ENCODE measurements at regions not wholly inside any gene's neighbourhood (a gene's known extent, or its start where the extent isn't known, plus 50 kb on each side); places are given as distances from the start of the nearest gene placed in this dataset.

- H3K4me1 ChIP-seq: no peaks in the 10 kb centered on the region
- WGBS, 5 donors: 90 to 97% (median 95%) methylated on average over 3 of the region's 3 CpGs
- no peak for TF ChIP-seq EP300 (IDR thresholded peaks at IDR 0.05)
- TF ChIP-seq POLR2A (IDR thresholded peaks at IDR 0.05): no peak
- TF ChIP-seq POLR2AphosphoS5 (IDR thresholded peaks at IDR 0.05): no peak
- TF ChIP-seq CTCF (IDR thresholded peaks at IDR 0.05): no peak
- H3K36me3 ChIP-seq: no peaks in the 10 kb centered on the region
- peaks cover 0 to 6% (median 4%) of the 10 kb centered on the region in 4 donors for H3K9me3 ChIP-seq
- H3K27ac ChIP-seq: no peak overlapping the region
- H3K4me3 ChIP-seq: no peak overlapping the region
- no peak for DNase-seq
- intact Hi-C loops (cut with DNase I; ENCODE audit: low total_unique reads): no loop called here
- H3K27me3 ChIP-seq: no peaks in the 10 kb centered on the region
Measured at GRCh38 chr2:220502539-220502938, 875.1 kb downstream of the SLC4A3 start.

GRCh38 chr2:220503431-220503830 is 876.0 kb downstream of the SLC4A3 start:
- Histone ChIP-seq H3K27ac (no peak overlapping the region), H3K36me3 (no peaks in the 10 kb centered on the region), H3K4me1 (no peaks in the 10 kb centered on the region), H3K4me3 (no peak overlapping the region), H3K9me3 (peaks cover 0 to 6% (median 4%) of the 10 kb centered on the region in 4 donors), H3K27me3 (no peaks in the 10 kb centered on the region)
- intact Hi-C loops (cut with DNase I; ENCODE audit: low total_unique reads): no loop called here
- 75 to 81% (median 76%) methylated on average over 4 of the region's 4 CpGs for WGBS, 5 donors
- no peak for DNase-seq
- TF ChIP-seq POLR2AphosphoS5 (IDR thresholded peaks at IDR 0.05) (no peak), CTCF (IDR thresholded peaks at IDR 0.05) (no peak), POLR2A (IDR thresholded peaks at IDR 0.05) (no peak), EP300 (IDR thresholded peaks at IDR 0.05) (no peak)

- intact Hi-C loops (cut with DNase I; ENCODE audit: low total_unique reads): no loop called here
Measured at GRCh38 chr2:220504938-220505503, 877.6 kb downstream of the SLC4A3 start.

GRCh38 chr2:220506466-220506865 is 879.0 kb downstream of the SLC4A3 start:
- WGBS, 5 donors: 54 to 72% (median 67%) methylated on average over 3 of the region's 3 CpGs
- Histone ChIP-seq H3K27me3 (no peaks in the 10 kb centered on the region), H3K36me3 (no peaks in the 10 kb centered on the region), H3K4me1 (no peaks in the 10 kb centered on the region), H3K4me3 (no peak overlapping the region), H3K9me3 (peaks cover 0 to 4% (median under 1%) of the 10 kb centered on the region in 4 donors), H3K27ac (no peak overlapping the region)
- intact Hi-C loops (cut with DNase I; ENCODE audit: low total_unique reads): no loop called here
- no peak for DNase-seq
- TF ChIP-seq EP300 (IDR thresholded peaks at IDR 0.05): no peak
- TF ChIP-seq POLR2A (IDR thresholded peaks at IDR 0.05): no peak
- TF ChIP-seq CTCF (IDR thresholded peaks at IDR 0.05): no peak
- TF ChIP-seq POLR2AphosphoS5 (IDR thresholded peaks at IDR 0.05): no peak

More at GRCh38 chr2:220504938-220505503, 877.6 kb downstream of the SLC4A3 start:
- no peak overlapping the region for H3K27ac ChIP-seq
- no peaks in the 10 kb centered on the region for H3K4me1 ChIP-seq
- no peaks in the 10 kb centered on the region for H3K36me3 ChIP-seq
- WGBS, 5 donors: 5 to 23% (median 16%) methylated on average over 2 of the region's 2 CpGs
- no peaks in the 10 kb centered on the region for H3K27me3 ChIP-seq
- peak in 1 of 2 donors; percentile 35 for DNase-seq
- H3K4me3 ChIP-seq: no peak overlapping the region
- H3K9me3 ChIP-seq: peaks cover 0 to 6% (median 4%) of the 10 kb centered on the region in 4 donors
- no peak for TF ChIP-seq POLR2AphosphoS5 (IDR thresholded peaks at IDR 0.05)
- TF ChIP-seq CTCF (IDR thresholded peaks at IDR 0.05): no peak
- TF ChIP-seq POLR2A (IDR thresholded peaks at IDR 0.05): no peak
- no peak for TF ChIP-seq EP300 (IDR thresholded peaks at IDR 0.05)
